H1 (cell line): ENCODE measurements at regions not wholly inside any gene's neighbourhood (a gene's known extent, or its start where the extent isn't known, plus 50 kb on each side); places are given as distances from the start of the nearest gene placed in this dataset.

Experiments used
- CTCF ChIA-PET: fragments of 300-600 bp; sonication (Branson Sonifier 250); formaldehyde crosslinking; loops from one replicate; lab custom pipeline; 2021; ENCODE audit not compliant: partially characterized antibody; lab: Charles Lee
- POLR2A ChIA-PET: fragments of 300-600 bp; sonication (Branson Sonifier 250); formaldehyde crosslinking; loops from one replicate; lab custom pipeline; 2021; ENCODE audit warnings: inconsistent platforms; ENCODE audit not compliant: partially characterized antibody; lab: Charles Lee
- DNase-seq, 2 experiments: peaks; one replicate each; pipeline versions ENCODE4 v3.0.0 to v3.0.0-alpha.2; 2010 to 2022; ENCODE audit warnings: low spot score in 2 of 2, low read depth in 1 of 2, mixed read lengths in 1 of 2
- FAIRE-seq: peaks from 2 replicates; lab custom pipeline; 2011; peaks lifted over from hg19 to GRCh38; lab: Jason Lieb, UNC
- H2AFZ ChIP-seq: 2 replicates; pipeline ENCODE4 v1.8.1; 2012; ENCODE audit warnings: low read length, inconsistent platforms
- H2AK5ac ChIP-seq: 2 replicates; pipeline ENCODE4 v1.6.1; 2013; ENCODE audit warnings: low read depth, low read length
- H2BK120ac ChIP-seq: replicated peaks from 2 replicates; pipeline ENCODE3; 2013; ENCODE audit warnings: low read depth, low read length, inconsistent platforms
- H2BK12ac ChIP-seq: 2 replicates; pipeline ENCODE4 v1.6.1; 2013; ENCODE audit warnings: low read depth, low read length
- H2BK15ac ChIP-seq: 2 replicates; pipeline ENCODE4 v1.6.1; 2013; ENCODE audit warnings: low read length
- H2BK20ac ChIP-seq: 2 replicates; pipeline ENCODE4 v1.6.1; 2013; ENCODE audit warnings: low read length
- H2BK5ac ChIP-seq: 2 replicates; pipeline ENCODE4 v1.6.1; 2013; ENCODE audit warnings: low read depth, low read length
- H3K14ac ChIP-seq: 2 replicates; pipeline ENCODE4 v1.6.1; 2013; ENCODE audit warnings: inconsistent platforms; ENCODE audit not compliant: insufficient read length
- H3K18ac ChIP-seq: 2 replicates; pipeline ENCODE4 v1.6.1; 2013; ENCODE audit warnings: low read length; ENCODE audit errors: extremely low read depth
- H3K23ac ChIP-seq: 2 replicates; pipeline ENCODE4 v1.6.1; 2013; ENCODE audit warnings: inconsistent platforms; ENCODE audit not compliant: insufficient read length
- H3K23me2 ChIP-seq: 2 replicates; pipeline ENCODE4 v1.6.1; 2013; ENCODE audit warnings: low read depth, low read length
- H3K27ac ChIP-seq: 2 replicates; pipeline ENCODE4 v1.6.1; 2011; ENCODE audit warnings: low read depth, low read length, inconsistent platforms
- H3K27me3 ChIP-seq, 4 experiments: replicated peaks in 1 of 4; 1 replicate in 1 of 4; 2 replicates in 3 of 4; pipeline versions ENCODE4 v1.6.1 to v1.8.1; 2011 to 2013; ENCODE audit warnings: low read length in 3 of 4, mild to moderate bottlenecking in 3 of 4, inconsistent platforms in 2 of 4, mixed read lengths in 2 of 4, moderate library complexity in 1 of 4; ENCODE audit not compliant: control insufficient read depth in 3 of 4, insufficient read depth in 3 of 4; ENCODE audit errors: extremely low read depth in 1 of 4
- H3K36me3 ChIP-seq, 4 experiments: 2 replicates each; pipeline versions ENCODE4 v1.6.1 to v1.8.1; 2011 to 2013; ENCODE audit warnings: mild to moderate bottlenecking in 4 of 4, low read length in 3 of 4, moderate library complexity in 2 of 4, control low read depth in 1 of 4, inconsistent platforms in 1 of 4; ENCODE audit not compliant: insufficient read depth in 4 of 4, control insufficient read depth in 2 of 4
- H3K4ac ChIP-seq: replicated peaks from 2 replicates; pipeline ENCODE3; 2013; ENCODE audit warnings: low read length, low read depth, mixed read lengths, inconsistent platforms; ENCODE audit not compliant: insufficient read length
- H3K4me1 ChIP-seq, 4 experiments: replicated peaks in 1 of 4; 1 replicate in 1 of 4; 2 replicates in 3 of 4; pipeline versions ENCODE4 v1.6.1 to v1.8.1; 2011 to 2013; ENCODE audit warnings: low read length in 3 of 4, inconsistent platforms in 2 of 4, mixed read lengths in 1 of 4; ENCODE audit not compliant: insufficient read depth in 4 of 4, control insufficient read depth in 3 of 4
- H3K4me2 ChIP-seq, 2 experiments: 2 replicates each; pipeline versions ENCODE4 v1.6.1 to v1.8.1; 2011 to 2013; ENCODE audit warnings: low read depth in 2 of 2, low read length in 2 of 2, control low read depth in 1 of 2, inconsistent platforms in 1 of 2, mild to moderate bottlenecking in 1 of 2; ENCODE audit not compliant: insufficient read depth in 1 of 2
- H3K4me3 ChIP-seq, 4 experiments: fragments of 200-600, 300-600 bp in 1 of 4; sonication (generic), shearing (Covaris generic), sonication (Bioruptor Twin) in 1 of 4; 2 replicates each; pipeline versions ENCODE4 v1.5.1 to v1.8.1; 2011 to 2016; ENCODE audit warnings: low read length in 4 of 4, low read depth in 3 of 4, control low read depth in 2 of 4, inconsistent platforms in 2 of 4, mild to moderate bottlenecking in 2 of 4, mixed read lengths in 1 of 4, moderate library complexity in 1 of 4; ENCODE audit not compliant: insufficient read depth in 2 of 4; ENCODE audit errors: extremely low read depth in 1 of 4
- H3K56ac ChIP-seq: replicated peaks from 2 replicates; pipeline ENCODE3; 2013; ENCODE audit warnings: low read depth, mild to moderate bottlenecking, mixed read lengths, low read length, inconsistent platforms; ENCODE audit not compliant: insufficient read length
- H3K79me1 ChIP-seq: 2 replicates; pipeline ENCODE4 v1.6.1; 2013; ENCODE audit warnings: low read depth, low read length, control low read depth
- H3K79me2 ChIP-seq, 2 experiments: 2 replicates each; pipeline versions ENCODE4 v1.6.1 to v1.8.1; 2012 to 2013; ENCODE audit warnings: low read length in 2 of 2, mild to moderate bottlenecking in 2 of 2, inconsistent platforms in 1 of 2; ENCODE audit not compliant: insufficient read depth in 2 of 2, control insufficient read depth in 1 of 2
- H3K9ac ChIP-seq, 4 experiments: replicated peaks in 1 of 4; 1 replicate in 1 of 4; 2 replicates in 3 of 4; pipeline versions ENCODE4 v1.6.1 to v1.8.1; 2011 to 2013; ENCODE audit warnings: low read depth in 3 of 4, low read length in 3 of 4, control low read depth in 2 of 4, mild to moderate bottlenecking in 2 of 4, moderate library complexity in 2 of 4, inconsistent platforms in 1 of 4; ENCODE audit errors: extremely low read depth in 1 of 4
- H3K9me3 ChIP-seq, 2 experiments: 2 replicates each; pipeline versions ENCODE4 v1.6.1 to v1.8.1; 2012 to 2013; ENCODE audit warnings: mild to moderate bottlenecking in 2 of 2, moderate library complexity in 2 of 2, control low read depth in 1 of 2, inconsistent platforms in 1 of 2, low read depth in 1 of 2, low read length in 1 of 2, mixed read lengths in 1 of 2; ENCODE audit not compliant: insufficient read depth in 2 of 2
- H4K20me1 ChIP-seq, 2 experiments: replicated peaks in 1 of 2; 2 replicates each; pipeline versions ENCODE3 to v1.8.1; 2011 to 2013; ENCODE audit warnings: inconsistent platforms in 2 of 2, low read length in 2 of 2, mild to moderate bottlenecking in 1 of 2; ENCODE audit not compliant: insufficient read depth in 2 of 2, control insufficient read depth in 1 of 2
- H4K5ac ChIP-seq: 2 replicates; pipeline ENCODE4 v1.6.1; 2013; ENCODE audit warnings: low read length, low read depth, mixed read lengths, inconsistent platforms; ENCODE audit not compliant: insufficient read length
- H4K8ac ChIP-seq: 2 replicates; pipeline ENCODE4 v1.8.0; 2013; ENCODE audit warnings: mild to moderate bottlenecking, moderate library complexity, low read length, inconsistent platforms; ENCODE audit not compliant: insufficient read depth; ENCODE audit errors: extremely low read depth
- H4K91ac ChIP-seq: replicated peaks from 2 replicates; pipeline ENCODE3; 2013; ENCODE audit warnings: low read length, mixed read lengths, inconsistent platforms; ENCODE audit not compliant: insufficient read length
- CBX5 ChIP-seq: fragments of 300-800, 300-1000 bp; sonication (generic); IDR thresholded peaks from 2 replicates; pipeline ENCODE4 v1.7.1; 2016; ENCODE audit warnings: antibody characterized with exemption, low read length, low read depth
- CEBPB ChIP-seq: IDR thresholded peaks from 2 replicates; pipeline ENCODE4 v1.6.1; 2012; ENCODE audit warnings: low read depth, low read length
- CHD2 ChIP-seq: IDR thresholded peaks from 2 replicates; pipeline ENCODE4 v1.6.1; 2012; ENCODE audit warnings: low read length, improper control_type of control experiment
- CREB1 ChIP-seq: IDR thresholded peaks from 2 replicates; pipeline ENCODE4 v1.6.1; 2012; ENCODE audit warnings: inconsistent platforms
- E2F6 ChIP-seq: IDR thresholded peaks from 2 replicates; pipeline ENCODE4 v1.6.1; 2012; ENCODE audit warnings: inconsistent platforms
- HDAC2 ChIP-seq, 2 experiments: fragments of 300-600 bp in 1 of 2; sonication (generic) in 1 of 2; IDR thresholded peaks; 2 replicates each; pipeline ENCODE4 v1.6.1; 2011 to 2012; ENCODE audit warnings: low read depth in 2 of 2, low read length in 2 of 2, mild to moderate bottlenecking in 2 of 2, moderate library complexity in 2 of 2, borderline replicate concordance in 1 of 2, inconsistent platforms in 1 of 2
- JUND ChIP-seq: IDR thresholded peaks from 2 replicates; pipeline ENCODE4 v1.6.1; 2011; ENCODE audit warnings: mild to moderate bottlenecking, improper control_type of control experiment, low read length
- KDM1A ChIP-seq: fragments of 200-600, 300-600 bp; sonication (generic); IDR thresholded peaks from 2 replicates; pipeline ENCODE4 v1.7.1; 2016; ENCODE audit warnings: mild to moderate bottlenecking, low read length, borderline replicate concordance
- KDM5A ChIP-seq: fragments of 200-600 bp; IDR thresholded peaks from 2 replicates; pipeline ENCODE4 v1.7.1; 2012; ENCODE audit warnings: mild to moderate bottlenecking, low read length, inconsistent platforms, mixed read lengths
- NANOG ChIP-seq: IDR thresholded peaks from 2 replicates; pipeline ENCODE4 v1.6.1; 2011; ENCODE audit warnings: low read length, low read depth, mild to moderate bottlenecking, inconsistent platforms; ENCODE audit not compliant: insufficient read depth, poor library complexity, severe bottlenecking
- RAD21 ChIP-seq, 2 experiments: IDR thresholded peaks in 1 of 2; conservative IDR thresholded peaks in 1 of 2; 2 replicates each; pipeline ENCODE4 v1.6.1; 2011; ENCODE audit warnings: low read depth in 2 of 2, low read length in 2 of 2, improper control_type of control experiment in 1 of 2, inconsistent platforms in 1 of 2, mild to moderate bottlenecking in 1 of 2, moderate library complexity in 1 of 2
- RFX5 ChIP-seq: IDR thresholded peaks from 2 replicates; pipeline ENCODE4 v1.6.1; 2011; ENCODE audit warnings: low read depth, low read length, improper control_type of control experiment, borderline replicate concordance
- SAP30 ChIP-seq: fragments of 300-600 bp; sonication (generic); IDR thresholded peaks from 2 replicates; pipeline ENCODE4 v1.7.1; 2012; ENCODE audit warnings: low read length, moderate library complexity, mild to moderate bottlenecking, inconsistent platforms; ENCODE audit not compliant: insufficient read depth, insufficient replicate concordance
- SIRT6 ChIP-seq: IDR thresholded peaks from one replicate; pipeline ENCODE4 v1.7.1; 2012; ENCODE audit warnings: low read length, inconsistent platforms
- WGBS, 2 experiments: shearing (Covaris generic) in 1 of 2; methylation state at CpG; one replicate each; pipeline versions ENCODE4 v1.1.6 to v1.1.7; 2013 to 2015; ENCODE audit warnings: low lambda C conversion rate in 2 of 2, mixed read lengths in 2 of 2, inconsistent platforms in 1 of 2, low coverage in 1 of 2, missing lambda C conversion rate in 1 of 2; ENCODE audit not compliant: insufficient replicate concordance in 2 of 2, insufficient coverage in 1 of 2, insufficient read length in 1 of 2; ENCODE audit errors: extremely low coverage in 1 of 2, missing lambda C conversion rate in 1 of 2; 5-methylcytosine and 5-hydroxymethylcytosine counted together

GRCh38 chr16:86050111-86050510, 151.1 kb downstream of the IRF8 start:
- POLR2A ChIA-PET: interaction anchor here (1.7 kb wide), 1 partner anchor 8 kb away, joined by 3 read pairs; no protein-coding TSS in a partner anchor
- Histone ChIP-seq H4K91ac (no peak overlapping the region), H3K36me3 (no peaks in the 10 kb centered on the region)
- TF ChIP-seq RAD21 (IDR thresholded peaks at IDR 0.05 in 1 of 2, conservative IDR thresholded peaks at IDR 0.05 in 1 of 2; ENCODE audit: low read depth in 2 of 2, low read length in 2 of 2) (no peak), HDAC2 (IDR thresholded peaks at IDR 0.05; ENCODE audit: borderline replicate concordance in 1 of 2, low read depth in 2 of 2, low read length in 2 of 2) (no peak), RFX5 (no peak), CHD2 (no peak), JUND (no peak), CEBPB (no peak), CREB1 (no peak), KDM5A (no peak), KDM1A (no peak), SIRT6 (no peak), SAP30 (no peak), CBX5 (no peak), NANOG (no peak), E2F6 (no peak)

More at GRCh38 chr16:86050111-86050510, 151.1 kb downstream of the IRF8 start:
- Histone ChIP-seq H2BK12ac (no peak overlapping the region), H3K9ac (no peak overlapping the region), H3K23ac (no peak overlapping the region), H2BK15ac (peak overlapping the region; percentile 33; the same call in 1 of the 2 replicates), H3K79me1 (no peaks in the 10 kb centered on the region), H4K8ac (no peak overlapping the region), H3K14ac (no peak overlapping the region), H3K4me2 (no peak overlapping the region), H3K9me3 (no peaks in the 10 kb centered on the region), H3K27me3 (no peaks in the 10 kb centered on the region), H3K27ac (no peak overlapping the region), H4K5ac (no peak overlapping the region), H2BK20ac (no peak overlapping the region), H3K4me1 (peaks cover 0 to 1% (median 0%) of the 10 kb centered on the region in 4 experiments; a peak in 2 of 7 replicates), H3K56ac (no peak overlapping the region), H3K23me2 (no peaks in the 10 kb centered on the region), H3K4ac (no peak overlapping the region), H3K18ac (no peak overlapping the region), H4K20me1 (peaks cover 0 to 3% of the 10 kb centered on the region in 2 experiments), H2AFZ (no peak overlapping the region), H2AK5ac (no peak overlapping the region), H3K4me3 (no peak overlapping the region), H2BK5ac (no peak overlapping the region), H2BK120ac (no peak overlapping the region), H3K79me2 (no peaks in the 10 kb centered on the region)
- CTCF ChIA-PET: interaction anchor here (0.9 to 9.2 kb wide), 13 partner anchors 11 to 469 kb away, joined by 3 to 84 read pairs (median 5); no protein-coding TSS in a partner anchor
- WGBS, 2 experiments: 87% methylated on average over 8 of the region's 8 CpGs; no CpG with 5 or more reads in 1 of the 2 experiments
- DNase-seq (no peak), FAIRE-seq (no peak)
